H1 (cell line): ENCODE measurements at regions not wholly inside any gene's neighbourhood (a gene's known extent, or its start where the extent isn't known, plus 50 kb on each side); places are given as distances from the start of the nearest gene placed in this dataset.
A peak's percentile ranks its signal among the peaks of the same experiment; 100 is the strongest.

ENCODE experiments used
- EZH2 ChIP-seq: fragments of 200-600 bp; sonication (generic); IDR thresholded peaks from 2 replicates; pipeline ENCODE4 v1.7.1; 2012; ENCODE audit warnings: low read depth, mild to moderate bottlenecking, moderate library complexity, low read length, inconsistent platforms; ENCODE audit not compliant: severe bottlenecking
- KDM4A ChIP-seq: IDR thresholded peaks from one replicate; pipeline ENCODE4 v1.7.1; 2012; ENCODE audit warnings: low read depth, mild to moderate bottlenecking, moderate library complexity, low read length, inconsistent platforms; ENCODE audit not compliant: severe bottlenecking
- POLR2A ChIP-seq, 2 experiments: IDR thresholded peaks; 1 replicate in 1 of 2; 2 replicates in 1 of 2; pipeline ENCODE4 v1.6.1; 2011; ENCODE audit warnings: low read depth in 2 of 2, low read length in 2 of 2, mild to moderate bottlenecking in 2 of 2; ENCODE audit errors: control extremely low read depth in 1 of 2
- RAD21 ChIP-seq, 2 experiments: IDR thresholded peaks in 1 of 2; conservative IDR thresholded peaks in 1 of 2; 2 replicates each; pipeline ENCODE4 v1.6.1; 2011; ENCODE audit warnings: low read depth in 2 of 2, low read length in 2 of 2, improper control_type of control experiment in 1 of 2, inconsistent platforms in 1 of 2, mild to moderate bottlenecking in 1 of 2, moderate library complexity in 1 of 2
- TCF12 ChIP-seq: IDR thresholded peaks from 2 replicates; pipeline ENCODE4 v1.6.1; 2011; ENCODE audit warnings: low read depth, mild to moderate bottlenecking, low read length

GRCh38 chr3:187971629-187972028 is 182.3 kb upstream of the LPP start:
- TF ChIP-seq EZH2 (no peak), KDM4A (no peak), RAD21 (IDR thresholded peaks at IDR 0.05 in 1 of 2, conservative IDR thresholded peaks at IDR 0.05 in 1 of 2; ENCODE audit: low read depth in 2 of 2, low read length in 2 of 2) (peak; percentile 21 to 25; a peak in 2 of 4 replicates), TCF12 (no peak), POLR2A (IDR thresholded peaks at IDR 0.05; ENCODE audit: control extremely low read depth in 1 of 2, low read depth in 2 of 2, low read length in 2 of 2) (no peak)
